CD4-positive, alpha-beta T cell treated with Interleukin-10 for 1 hour (primary cell): ENCODE measurements at regions not wholly inside any gene's neighbourhood (a gene's known extent, or its start where the extent isn't known, plus 50 kb on each side); places are given as distances from the start of the nearest gene placed in this dataset.
"Not testable (repeated sequence)": the region's sequence is repeated elsewhere in the genome, so short reads cannot be mapped to it uniquely, and the experiment has no call there.

Source experiments
- DNase-seq: peaks from one replicate; pipeline ENCODE4 v3.0.0-alpha.2; 2020

- DNase-seq = no peak
These were observed 520.3 kb downstream of the EDEM1 start for GRCh38 chr3:5707794-5708193.

DNA sequence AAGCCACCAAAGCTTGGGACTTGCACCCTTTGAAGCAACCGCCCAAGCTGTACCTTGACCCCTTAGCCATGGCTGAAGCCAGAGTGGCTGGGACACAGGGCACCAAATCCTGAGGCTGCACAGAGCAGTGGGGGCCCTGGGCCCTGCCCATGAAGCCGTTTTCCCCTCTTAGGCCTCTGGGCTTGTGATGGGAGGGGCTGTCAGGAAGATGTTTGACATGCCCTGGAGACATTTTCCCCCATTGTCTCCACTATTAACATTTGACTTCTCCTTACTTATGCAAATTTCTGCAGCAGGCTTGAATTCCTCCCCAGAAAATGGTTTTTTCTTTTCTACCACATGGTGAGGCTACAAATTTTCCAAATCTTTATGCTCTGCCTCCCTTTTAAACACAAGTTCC lies 522.2 kb downstream of the EDEM1 start:
- DNase-seq = no peak

- DNase-seq = no peak
These were observed 523.2 kb downstream of the EDEM1 start for GRCh38 chr3:5710718-5711117.

DNA sequence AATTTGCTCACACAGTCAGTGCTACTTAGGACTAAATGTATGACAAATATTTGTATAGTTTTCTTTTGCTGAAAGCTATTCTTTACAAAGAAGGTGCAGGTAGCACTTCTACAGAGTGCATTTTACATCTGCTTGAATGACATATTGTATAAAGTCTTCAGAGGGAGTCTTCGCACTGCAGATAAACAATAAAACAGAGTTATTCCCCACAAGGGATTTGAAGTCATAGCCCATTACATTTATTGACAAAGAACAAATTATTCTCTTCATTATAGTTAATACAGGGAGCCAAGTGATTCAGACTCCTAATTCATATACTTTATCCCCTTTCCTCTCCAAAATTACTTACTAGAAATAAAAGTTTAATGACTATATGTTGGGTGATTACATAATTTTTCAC lies 529.7 kb downstream of the EDEM1 start:
- DNase-seq = no peak

DNA sequence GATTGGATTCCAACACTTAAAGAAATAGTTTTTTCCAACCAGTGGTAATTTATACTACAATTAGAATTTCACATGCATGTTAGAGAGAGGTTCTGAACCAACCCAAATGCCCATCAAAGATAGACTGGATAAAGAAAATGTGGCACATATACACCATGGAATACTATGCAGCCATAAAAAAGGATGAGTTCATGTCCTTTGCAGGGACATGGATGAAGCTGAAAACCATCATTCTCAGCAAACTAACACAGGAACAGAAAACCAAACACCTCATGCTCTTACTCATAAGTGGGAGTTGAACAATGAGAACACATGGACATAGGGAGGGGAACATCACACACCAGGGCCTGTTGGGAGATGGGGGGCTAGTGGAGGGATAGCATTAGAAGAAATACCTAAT lies 532.2 kb downstream of the EDEM1 start:
- not testable (repeated sequence) for DNase-seq

DNA sequence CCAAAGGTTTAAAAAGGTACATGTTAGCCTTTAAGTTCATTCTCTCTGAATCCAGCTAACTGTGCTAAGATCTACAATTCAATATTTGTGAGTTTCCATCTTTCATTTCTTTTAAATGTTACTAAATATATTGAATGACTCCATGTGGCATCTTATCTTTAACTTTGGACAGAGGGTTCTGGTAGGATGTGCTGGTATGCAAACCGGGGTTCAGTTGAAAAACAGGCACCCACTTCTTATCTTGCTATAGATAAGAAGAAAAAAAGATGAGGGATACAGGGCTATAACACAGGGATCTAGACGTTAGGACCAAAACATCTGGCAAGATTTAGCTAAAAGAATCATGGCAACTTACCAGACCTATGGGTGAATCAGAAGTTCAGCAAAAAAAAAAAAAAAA lies 538.3 kb downstream of the EDEM1 start:
- no peak for DNase-seq

- DNase-seq = no peak
These were observed 539.1 kb downstream of the EDEM1 start for GRCh38 chr3:5726621-5727020.

DNA sequence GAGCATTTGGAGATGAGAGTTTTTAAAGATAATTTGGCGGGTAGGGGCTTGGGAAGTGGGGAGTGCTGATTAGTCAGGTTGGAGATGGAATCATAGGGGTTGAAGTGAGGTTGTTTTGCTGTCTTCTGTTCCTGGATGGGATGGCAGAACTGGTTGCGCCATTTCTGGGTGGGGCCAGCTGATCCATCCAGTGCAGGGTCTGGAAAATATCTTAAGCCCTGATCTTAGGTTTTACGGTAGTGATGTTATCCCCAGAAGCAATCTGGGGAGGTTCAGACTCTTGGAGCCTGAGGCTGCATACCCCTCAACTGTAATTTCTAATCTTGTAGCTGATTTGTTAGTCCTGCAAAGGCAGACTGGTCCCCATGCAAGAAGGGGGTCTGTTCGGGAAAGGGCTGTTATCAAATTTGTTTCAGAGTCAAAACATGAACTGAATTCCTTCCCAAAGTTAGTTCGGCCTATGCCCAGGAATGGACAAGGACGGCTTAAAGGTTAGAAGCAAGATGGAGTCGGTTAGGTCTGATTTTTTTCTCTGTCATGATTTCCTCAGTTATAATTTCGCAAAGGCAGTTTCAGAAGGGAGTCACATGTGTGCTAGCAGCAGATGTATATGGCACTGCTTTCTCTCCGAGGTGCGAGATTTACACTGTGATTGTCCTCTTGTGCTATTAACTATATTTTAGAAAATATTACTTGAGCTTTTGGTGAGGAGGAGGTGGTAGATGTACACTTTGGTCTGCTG lies 540.4 kb downstream of the EDEM1 start:
- DNase-seq = no peak

GRCh38 chr3:5729852-5730251 lies 542.3 kb downstream of the EDEM1 start:
- no peak for DNase-seq

- no peak for DNase-seq
These were observed 543.6 kb downstream of the EDEM1 start for GRCh38 chr3:5731100-5731499.

- no peak for DNase-seq
These were observed 544.6 kb downstream of the EDEM1 start for GRCh38 chr3:5732081-5732480.

DNA sequence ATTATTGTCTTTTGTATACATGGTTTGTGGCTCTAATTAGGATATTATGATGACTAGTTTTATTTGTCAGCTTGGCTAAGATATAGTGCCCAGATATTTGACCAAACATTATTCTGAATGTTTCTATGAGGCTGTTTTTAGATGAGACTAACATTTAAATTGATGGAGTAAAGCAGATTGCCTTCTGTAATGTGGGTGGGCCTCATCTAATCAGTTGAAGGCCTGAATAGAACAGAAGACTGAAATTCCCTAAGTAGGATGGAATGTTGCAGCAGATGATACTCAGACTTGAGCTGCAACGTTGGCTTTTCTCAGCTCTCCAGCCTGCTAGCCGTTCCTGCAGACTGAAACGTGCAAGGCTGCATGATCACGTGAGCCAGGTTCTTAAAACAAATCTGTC lies 546.5 kb downstream of the EDEM1 start:
- DNase-seq = no peak

DNA sequence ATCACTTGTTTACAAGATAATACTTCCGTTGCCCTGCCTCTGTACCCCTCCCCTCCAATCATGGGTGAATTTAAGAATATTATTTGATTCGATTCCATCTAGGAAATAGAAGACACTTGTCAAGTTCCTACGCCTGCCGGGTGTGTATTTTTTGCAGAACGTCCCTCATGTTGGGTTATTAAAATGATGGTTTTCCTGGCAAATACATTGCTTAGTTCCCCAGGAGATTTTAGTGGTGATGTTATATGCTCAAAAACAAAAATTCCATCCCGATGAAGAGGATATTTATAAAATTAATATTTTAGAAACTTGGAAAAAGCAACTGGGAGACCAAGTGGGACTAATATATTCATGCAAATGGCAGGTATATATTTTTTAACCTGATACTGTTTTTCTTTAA lies 548.4 kb downstream of the EDEM1 start:
- DNase-seq = no peak

GRCh38 chr3:5739299-5739935 lies 551.9 kb downstream of the EDEM1 start:
- no peak for DNase-seq

DNA sequence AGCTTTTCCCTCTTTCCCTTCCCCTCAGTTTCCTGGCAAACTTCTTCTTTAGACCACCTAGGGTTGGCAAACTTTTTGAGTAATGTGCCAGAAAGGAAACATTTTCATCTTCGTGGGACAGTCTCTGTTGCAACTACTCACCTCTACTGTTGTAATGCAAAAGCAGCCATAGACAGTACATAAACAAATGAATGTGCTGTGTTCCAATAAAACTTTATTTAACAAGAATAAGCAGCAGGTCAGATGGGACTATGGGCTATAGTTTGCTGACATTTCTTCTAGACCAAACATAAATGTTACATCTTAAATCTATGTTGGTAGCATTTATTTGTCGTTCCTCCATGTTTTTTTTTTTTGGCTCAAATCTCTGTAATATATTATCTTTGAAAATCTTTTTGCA lies 552.4 kb downstream of the EDEM1 start:
- DNase-seq = no peak

- DNase-seq = no peak
These were observed 553.5 kb downstream of the EDEM1 start for GRCh38 chr3:5741017-5741416.

- DNase-seq = no peak
These were observed 562.6 kb downstream of the EDEM1 start for GRCh38 chr3:5750091-5750490.

- DNase-seq = no peak
These were observed 563.5 kb downstream of the EDEM1 start for GRCh38 chr3:5750874-5751640.

DNA sequence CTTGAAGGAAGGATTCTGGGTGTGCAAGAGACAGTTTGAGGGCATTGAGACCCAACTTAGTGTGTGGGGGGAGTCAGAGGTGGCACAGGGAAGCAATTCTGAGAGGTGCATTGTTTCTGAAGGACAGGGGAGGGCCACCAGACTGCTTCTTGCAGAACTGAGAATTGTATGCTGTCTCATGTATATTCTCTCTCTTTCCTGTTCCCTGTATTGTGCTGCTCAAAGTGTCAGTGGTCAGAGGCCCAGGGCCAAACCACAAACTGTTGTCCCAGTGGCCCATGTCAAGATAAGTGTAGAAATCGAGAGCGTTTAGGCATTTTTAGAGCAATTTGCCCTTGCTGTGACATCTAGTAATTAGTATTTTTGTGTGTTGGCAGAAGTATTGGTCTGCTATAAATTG lies 567.1 kb downstream of the EDEM1 start:
- no peak for DNase-seq

DNA sequence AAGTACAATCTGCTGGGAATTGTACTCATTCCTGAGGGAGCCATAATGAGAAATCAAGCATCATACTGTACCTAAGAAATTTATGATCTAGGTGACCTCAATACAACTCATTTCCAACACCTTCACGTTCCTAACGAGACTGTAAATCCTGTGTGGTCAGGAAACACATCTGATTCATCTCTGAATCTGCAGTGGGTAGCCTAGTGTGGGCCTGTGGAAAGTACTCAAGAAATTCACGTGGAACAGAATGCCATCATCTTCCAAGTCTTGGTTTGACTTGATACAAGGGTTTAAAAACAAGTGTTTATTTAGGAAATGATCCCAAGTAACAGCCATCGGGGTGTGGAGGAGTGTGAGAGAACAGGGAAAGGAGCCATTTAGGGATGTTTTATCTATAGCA lies 568.9 kb downstream of the EDEM1 start:
- no peak for DNase-seq

GRCh38 chr3:5757213-5757804 lies 569.8 kb downstream of the EDEM1 start:
- DNase-seq = no peak

GRCh38 chr3:5758699-5759098 lies 571.2 kb downstream of the EDEM1 start:
- no peak for DNase-seq

DNA sequence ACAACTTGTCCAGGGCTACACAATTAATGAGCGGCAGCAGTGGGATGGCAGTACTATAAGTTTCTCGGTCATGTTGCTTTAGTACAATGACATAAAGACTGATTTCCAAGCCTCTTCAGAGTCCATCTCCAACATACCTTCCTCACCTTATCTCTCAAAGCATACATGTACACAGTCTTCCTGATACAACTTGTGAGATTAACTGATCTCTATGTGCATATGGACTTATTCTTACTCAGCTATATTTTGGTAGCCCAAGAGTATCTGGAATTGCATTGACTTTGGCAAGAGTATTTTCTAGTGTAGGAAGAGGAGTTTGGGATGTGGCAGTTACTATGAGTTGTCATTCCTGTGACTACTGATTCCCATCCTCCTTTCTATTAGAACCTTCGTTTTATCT lies 575.0 kb downstream of the EDEM1 start:
- DNase-seq = no peak

DNA sequence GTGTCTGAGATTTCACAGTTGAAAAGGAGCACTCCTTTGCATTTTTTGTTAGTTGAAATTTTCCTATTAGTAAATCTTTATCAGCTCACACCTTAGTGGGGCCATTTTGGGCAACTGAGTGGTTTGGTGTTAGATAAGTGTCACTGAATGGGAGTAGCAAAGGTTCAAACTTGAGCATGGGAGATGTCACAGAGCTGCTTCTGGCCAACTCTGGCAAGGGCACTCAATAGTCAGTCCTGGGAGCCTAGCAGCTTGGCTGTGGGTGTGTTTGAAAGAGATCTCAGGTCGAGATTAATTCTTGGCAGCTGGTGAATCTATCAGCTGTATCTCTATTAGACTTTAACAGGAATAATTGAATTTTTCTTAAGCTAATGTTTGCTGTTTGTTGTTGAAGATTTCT lies 579.3 kb downstream of the EDEM1 start:
- no peak for DNase-seq
